DND-41 (cell line): ENCODE measurements at regions not wholly inside any gene's neighbourhood (a gene's known extent, or its start where the extent isn't known, plus 50 kb on each side); places are given as distances from the start of the nearest gene placed in this dataset.

Experiments used
- CTCF ChIP-seq: IDR thresholded peaks from 2 replicates; pipeline ENCODE4 v1.5.1; 2012; ENCODE audit warnings: borderline replicate concordance, low read length, moderate library complexity, mild to moderate bottlenecking; ENCODE audit not compliant: poor library complexity, severe bottlenecking; ENCODE audit errors: extremely low read depth
- EZH2 ChIP-seq: IDR thresholded peaks from 3 replicates; pipeline ENCODE4 v1.6.1; 2012; ENCODE audit warnings: borderline replicate concordance, low read depth, mild to moderate bottlenecking, moderate library complexity, low read length, inconsistent platforms; ENCODE audit not compliant: severe bottlenecking

GRCh38 chr12:3925621-3926020 lies 52.4 kb upstream of the PARP11 start:
- no peak for TF ChIP-seq CTCF
- TF ChIP-seq EZH2, result no peak
